Colonic mucosa (tissue), 4 donors: ENCODE measurements at regions not wholly inside any gene's neighbourhood (a gene's known extent, or its start where the extent isn't known, plus 50 kb on each side); places are given as distances from the start of the nearest gene placed in this dataset.

Source experiments
- DNase-seq: peaks from one replicate; pipeline ENCODE4 v3.0.0-alpha.2; 2020
- H3K27ac ChIP-seq: fragments of 200-600 bp; one replicate; pipeline ENCODE4 v1.8.0; 2021
- H3K27me3 ChIP-seq: fragments of 200-600 bp; one replicate; pipeline ENCODE4 v1.8.0; 2021
- H3K36me3 ChIP-seq: fragments of 200-600 bp; one replicate; pipeline ENCODE4 v1.8.0; 2021
- H3K4me1 ChIP-seq: fragments of 200-600 bp; one replicate; pipeline ENCODE4 v1.8.0; 2021; ENCODE audit warnings: mild to moderate bottlenecking
- H3K4me3 ChIP-seq: fragments of 200-600 bp; one replicate; pipeline ENCODE4 v1.8.0; 2021
- H3K9ac ChIP-seq, 2 donors: one replicate each; pipeline ENCODE4 v1.7.0; 2013; ENCODE audit warnings: control low read depth in 2 of 2, low read depth in 2 of 2, low read length in 2 of 2
- H3K9me3 ChIP-seq: fragments of 200-600 bp; one replicate; pipeline ENCODE4 v1.8.0; 2021
- CTCF ChIP-seq: fragments of 200-600 bp; IDR thresholded peaks from one replicate; pipeline ENCODE4 v1.8.0; 2022; ENCODE audit warnings: antibody characterized with exemption, mild to moderate bottlenecking
- intact Hi-C: fragments of 100-400 bp; cut with DNase I; formaldehyde crosslinking; loops from one replicate; pipeline ENCODE4 v1.14.1; 2022
- donor health status: healthy.
- donor health status: DM: no; HTN: no; CAD: no.
- donor health status: DM: no; HTN: no; CAD: no.

GRCh38 chr2:52141076-52141475, 1109.1 kb upstream of the NRXN1 start:
- intact Hi-C loops = no loop called here
- Histone ChIP-seq H3K4me3 (no peak overlapping the region), H3K27ac (no peak overlapping the region), H3K36me3 (no peaks in the 10 kb centered on the region), H3K9me3 (no peaks in the 10 kb centered on the region), H3K4me1 (no peaks in the 10 kb centered on the region), H3K9ac (no peak overlapping the region), H3K27me3 (no peaks in the 10 kb centered on the region)
- TF ChIP-seq CTCF = no peak
- no peak for DNase-seq

- Histone ChIP-seq H3K27me3 (no peaks in the 10 kb centered on the region), H3K4me3 (no peak overlapping the region), H3K36me3 (no peaks in the 10 kb centered on the region), H3K9me3 (no peaks in the 10 kb centered on the region), H3K4me1 (no peaks in the 10 kb centered on the region), H3K9ac (no peak overlapping the region), H3K27ac (no peak overlapping the region)
- intact Hi-C loops = no loop called here
- no peak for DNase-seq
- no peak for TF ChIP-seq CTCF
Measured at GRCh38 chr2:52139241-52139640, 1107.3 kb upstream of the NRXN1 start.

- no peak overlapping the region for H3K27ac ChIP-seq
- DNase-seq = no peak
- H3K9ac ChIP-seq = no peak overlapping the region
- H3K27me3 ChIP-seq = no peaks in the 10 kb centered on the region
- H3K36me3 ChIP-seq = no peaks in the 10 kb centered on the region
- no peak overlapping the region for H3K4me3 ChIP-seq
- no peak for TF ChIP-seq CTCF
- intact Hi-C loops = no loop called here
- H3K9me3 ChIP-seq = no peaks in the 10 kb centered on the region
- H3K4me1 ChIP-seq = no peaks in the 10 kb centered on the region
Measured at GRCh38 chr2:52135235-52135634, 1103.3 kb upstream of the NRXN1 start.

- no peak overlapping the region for H3K4me3 ChIP-seq
- no peaks in the 10 kb centered on the region for H3K36me3 ChIP-seq
- H3K27me3 ChIP-seq = no peaks in the 10 kb centered on the region
- H3K4me1 ChIP-seq = no peaks in the 10 kb centered on the region
- TF ChIP-seq CTCF = no peak
- DNase-seq = no peak
- no peak overlapping the region for H3K27ac ChIP-seq
- intact Hi-C loops = no loop called here
- H3K9ac ChIP-seq = no peak overlapping the region
- no peaks in the 10 kb centered on the region for H3K9me3 ChIP-seq
Measured at GRCh38 chr2:52128081-52128480, 1096.1 kb upstream of the NRXN1 start.

DNA sequence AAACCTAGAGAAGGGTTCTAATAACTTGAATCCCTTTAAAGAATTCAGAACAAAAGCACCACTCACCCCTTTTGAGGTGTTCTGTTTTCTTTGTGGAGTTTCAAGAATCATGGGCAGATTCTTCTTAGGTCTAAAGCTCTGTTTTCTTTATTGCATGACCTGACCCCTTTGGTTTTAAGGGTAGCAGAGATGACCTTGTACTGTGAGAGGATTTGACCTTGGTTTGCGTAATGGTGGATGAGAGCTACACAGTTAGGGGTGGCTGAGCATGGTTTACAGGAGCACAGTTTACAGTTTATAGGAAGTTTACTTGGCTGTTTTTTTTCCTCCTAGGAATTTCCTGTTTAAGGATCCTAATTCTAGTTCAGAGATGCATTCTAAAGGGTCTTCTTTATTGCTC, 1095.6 kb upstream of the NRXN1 start:
- no peak for TF ChIP-seq CTCF
- H3K27me3 ChIP-seq = no peaks in the 10 kb centered on the region
- intact Hi-C loops = no loop called here
- no peaks in the 10 kb centered on the region for H3K36me3 ChIP-seq
- no peak overlapping the region for H3K9ac ChIP-seq
- H3K4me1 ChIP-seq = no peaks in the 10 kb centered on the region
- H3K9me3 ChIP-seq = no peaks in the 10 kb centered on the region
- H3K27ac ChIP-seq = no peak overlapping the region
- no peak for DNase-seq
- no peak overlapping the region for H3K4me3 ChIP-seq

DNA sequence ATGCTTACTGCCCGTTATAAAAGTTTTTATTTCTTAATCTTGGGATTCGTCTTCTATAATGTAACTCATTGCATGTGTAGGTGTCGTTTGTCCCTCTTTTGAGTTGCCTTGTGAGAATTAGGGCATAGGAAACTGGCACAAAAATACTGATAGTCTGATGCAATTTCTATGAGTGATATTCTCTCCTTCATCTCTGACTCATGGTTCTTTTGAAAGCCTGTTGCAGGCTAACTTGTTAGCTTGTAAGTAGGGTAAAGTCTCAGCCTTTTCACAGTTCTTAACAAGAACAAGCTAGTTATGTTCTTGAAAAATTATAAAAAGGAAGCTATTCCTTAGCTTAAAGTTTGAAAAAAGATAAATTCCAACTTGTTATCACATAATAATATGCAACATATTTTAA, 1085.4 kb upstream of the NRXN1 start:
- Histone ChIP-seq H3K36me3 (no peaks in the 10 kb centered on the region), H3K27ac (no peak overlapping the region), H3K4me3 (no peak overlapping the region), H3K9ac (no peak overlapping the region), H3K4me1 (no peaks in the 10 kb centered on the region), H3K9me3 (no peaks in the 10 kb centered on the region), H3K27me3 (no peaks in the 10 kb centered on the region)
- intact Hi-C loops = no loop called here
- TF ChIP-seq CTCF = no peak
- DNase-seq = no peak
